ENCODE measurements at regions not wholly inside any gene's neighbourhood (a gene's known extent, or its start where the extent isn't known, plus 50 kb on each side); places are given as distances from the start of the nearest gene placed in this dataset.
"Not testable (repeated sequence)": the region's sequence is repeated elsewhere in the genome, so short reads cannot be mapped to it uniquely, and the experiment has no call there.

DNA sequence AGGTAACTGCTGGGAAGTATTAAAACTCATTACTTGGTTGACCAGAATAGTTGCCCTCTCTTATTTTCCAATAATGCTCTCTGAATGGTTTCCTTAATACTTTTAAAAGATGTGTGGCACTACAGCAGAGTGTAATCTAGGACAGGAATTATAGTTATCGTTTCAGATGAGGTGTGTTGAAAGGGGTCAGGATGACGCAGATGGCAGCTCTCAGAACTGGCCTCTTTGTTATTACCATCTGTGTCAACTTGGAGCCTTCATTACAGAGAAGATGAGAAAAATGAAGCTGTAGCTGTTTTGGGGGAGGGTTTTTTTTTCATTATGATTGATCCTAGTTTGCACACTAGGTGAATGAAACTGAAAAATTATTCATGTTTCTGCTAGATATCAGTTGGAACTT is 238.9 kb downstream of the ANKRD30BL start:
- TF ChIP-seq, protein P1, sequence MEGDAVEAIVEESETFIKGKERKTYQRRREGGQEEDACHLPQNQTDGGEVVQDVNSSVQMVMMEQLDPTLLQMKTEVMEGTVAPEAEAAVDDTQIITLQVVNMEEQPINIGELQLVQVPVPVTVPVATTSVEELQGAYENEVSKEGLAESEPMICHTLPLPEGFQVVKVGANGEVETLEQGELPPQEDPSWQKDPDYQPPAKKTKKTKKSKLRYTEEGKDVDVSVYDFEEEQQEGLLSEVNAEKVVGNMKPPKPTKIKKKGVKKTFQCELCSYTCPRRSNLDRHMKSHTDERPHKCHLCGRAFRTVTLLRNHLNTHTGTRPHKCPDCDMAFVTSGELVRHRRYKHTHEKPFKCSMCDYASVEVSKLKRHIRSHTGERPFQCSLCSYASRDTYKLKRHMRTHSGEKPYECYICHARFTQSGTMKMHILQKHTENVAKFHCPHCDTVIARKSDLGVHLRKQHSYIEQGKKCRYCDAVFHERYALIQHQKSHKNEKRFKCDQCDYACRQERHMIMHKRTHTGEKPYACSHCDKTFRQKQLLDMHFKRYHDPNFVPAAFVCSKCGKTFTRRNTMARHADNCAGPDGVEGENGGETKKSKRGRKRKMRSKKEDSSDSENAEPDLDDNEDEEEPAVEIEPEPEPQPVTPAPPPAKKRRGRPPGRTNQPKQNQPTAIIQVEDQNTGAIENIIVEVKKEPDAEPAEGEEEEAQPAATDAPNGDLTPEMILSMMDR (IDR thresholded peaks at IDR 0.05; ENCODE audit: poor library complexity, severe bottlenecking), result not testable (repeated sequence)
- not testable (repeated sequence) for TF ChIP-seq EP300 (conservative IDR thresholded peaks at IDR 0.05; ENCODE audit: poor library complexity, severe bottlenecking); POLR2AphosphoS5 (IDR thresholded peaks at IDR 0.05); RAD21 (conservative IDR thresholded peaks at IDR 0.05); SMC3 (conservative IDR thresholded peaks at IDR 0.05; ENCODE audit: poor library complexity); EZH2 (IDR thresholded peaks at IDR 0.05; ENCODE audit: borderline replicate concordance, insufficient read depth, low read length, poor library complexity, severe bottlenecking); TAF1 (IDR thresholded peaks at IDR 0.05; ENCODE audit: low read depth); MXI1 (conservative IDR thresholded peaks at IDR 0.05; ENCODE audit: poor library complexity, severe bottlenecking)
- TF ChIP-seq, protein P2, sequence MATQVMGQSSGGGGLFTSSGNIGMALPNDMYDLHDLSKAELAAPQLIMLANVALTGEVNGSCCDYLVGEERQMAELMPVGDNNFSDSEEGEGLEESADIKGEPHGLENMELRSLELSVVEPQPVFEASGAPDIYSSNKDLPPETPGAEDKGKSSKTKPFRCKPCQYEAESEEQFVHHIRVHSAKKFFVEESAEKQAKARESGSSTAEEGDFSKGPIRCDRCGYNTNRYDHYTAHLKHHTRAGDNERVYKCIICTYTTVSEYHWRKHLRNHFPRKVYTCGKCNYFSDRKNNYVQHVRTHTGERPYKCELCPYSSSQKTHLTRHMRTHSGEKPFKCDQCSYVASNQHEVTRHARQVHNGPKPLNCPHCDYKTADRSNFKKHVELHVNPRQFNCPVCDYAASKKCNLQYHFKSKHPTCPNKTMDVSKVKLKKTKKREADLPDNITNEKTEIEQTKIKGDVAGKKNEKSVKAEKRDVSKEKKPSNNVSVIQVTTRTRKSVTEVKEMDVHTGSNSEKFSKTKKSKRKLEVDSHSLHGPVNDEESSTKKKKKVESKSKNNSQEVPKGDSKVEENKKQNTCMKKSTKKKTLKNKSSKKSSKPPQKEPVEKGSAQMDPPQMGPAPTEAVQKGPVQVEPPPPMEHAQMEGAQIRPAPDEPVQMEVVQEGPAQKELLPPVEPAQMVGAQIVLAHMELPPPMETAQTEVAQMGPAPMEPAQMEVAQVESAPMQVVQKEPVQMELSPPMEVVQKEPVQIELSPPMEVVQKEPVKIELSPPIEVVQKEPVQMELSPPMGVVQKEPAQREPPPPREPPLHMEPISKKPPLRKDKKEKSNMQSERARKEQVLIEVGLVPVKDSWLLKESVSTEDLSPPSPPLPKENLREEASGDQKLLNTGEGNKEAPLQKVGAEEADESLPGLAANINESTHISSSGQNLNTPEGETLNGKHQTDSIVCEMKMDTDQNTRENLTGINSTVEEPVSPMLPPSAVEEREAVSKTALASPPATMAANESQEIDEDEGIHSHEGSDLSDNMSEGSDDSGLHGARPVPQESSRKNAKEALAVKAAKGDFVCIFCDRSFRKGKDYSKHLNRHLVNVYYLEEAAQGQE (IDR thresholded peaks at IDR 0.05; ENCODE audit: borderline replicate concordance), result not testable (repeated sequence)

All from neural cell (in vitro differentiated cells).